Right lobe of liver (tissue), 4 donors: ENCODE measurements at regions not wholly inside any gene's neighbourhood (a gene's known extent, or its start where the extent isn't known, plus 50 kb on each side); places are given as distances from the start of the nearest gene placed in this dataset.

Source experiments
- POLR2A ChIP-seq: fragments of 450-650 bp; IDR thresholded peaks from one replicate; pipeline ENCODE4 v1.6.1; 2017; ENCODE audit warnings: antibody characterized with exemption, mild to moderate bottlenecking
- TF ChIP-seq, protein P1 (sequence below), 4 donors: fragments of 200-600 bp in 3 of 4; fragments of 450-650 bp in 1 of 4; IDR thresholded peaks; one replicate each; pipeline versions ENCODE4 v1.5.1 to v1.8.0; 2016 to 2022; ENCODE audit warnings: antibody characterized with exemption in 4 of 4, mild to moderate bottlenecking in 2 of 4
- donor health status: DM: no; HTN: no; CAD: no.
- donor health status: DM: no; HTN: no; CAD: no.
- donor health status: DM: no; HTN: yes; CAD: no.

DNA sequence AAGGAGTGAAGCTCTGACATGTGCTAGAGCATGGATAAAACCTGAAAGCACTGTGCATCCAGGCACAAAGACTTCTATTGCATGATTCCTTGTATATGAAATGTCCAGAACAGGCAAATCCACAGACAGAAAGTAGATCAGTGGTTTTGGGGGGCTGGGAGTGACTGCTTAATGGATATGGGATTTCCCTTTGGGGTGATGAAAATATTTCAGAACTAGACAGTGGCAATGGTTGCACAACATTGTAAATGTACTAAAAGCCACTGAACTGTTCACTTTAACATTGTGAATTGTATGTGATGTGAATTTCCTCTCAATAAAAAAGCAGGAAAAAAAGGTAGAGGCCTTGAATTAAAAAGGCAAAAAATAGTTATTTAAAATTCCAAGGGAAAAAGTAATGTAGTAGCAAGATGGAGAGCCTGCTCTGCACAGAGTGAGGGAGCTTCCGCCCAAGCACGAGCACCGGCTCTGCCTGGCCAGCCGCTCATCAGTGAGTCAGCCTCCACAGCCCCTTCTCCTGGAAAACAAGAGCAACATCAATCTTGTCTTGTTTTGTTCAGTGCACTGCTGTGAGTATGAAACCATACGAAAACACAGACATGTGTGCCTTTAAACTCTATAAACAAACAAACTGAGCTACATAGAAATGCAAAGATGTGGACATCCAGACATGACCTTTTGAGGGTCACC lies 74.6 kb upstream of the THBS2 start:
- TF ChIP-seq, protein P1, sequence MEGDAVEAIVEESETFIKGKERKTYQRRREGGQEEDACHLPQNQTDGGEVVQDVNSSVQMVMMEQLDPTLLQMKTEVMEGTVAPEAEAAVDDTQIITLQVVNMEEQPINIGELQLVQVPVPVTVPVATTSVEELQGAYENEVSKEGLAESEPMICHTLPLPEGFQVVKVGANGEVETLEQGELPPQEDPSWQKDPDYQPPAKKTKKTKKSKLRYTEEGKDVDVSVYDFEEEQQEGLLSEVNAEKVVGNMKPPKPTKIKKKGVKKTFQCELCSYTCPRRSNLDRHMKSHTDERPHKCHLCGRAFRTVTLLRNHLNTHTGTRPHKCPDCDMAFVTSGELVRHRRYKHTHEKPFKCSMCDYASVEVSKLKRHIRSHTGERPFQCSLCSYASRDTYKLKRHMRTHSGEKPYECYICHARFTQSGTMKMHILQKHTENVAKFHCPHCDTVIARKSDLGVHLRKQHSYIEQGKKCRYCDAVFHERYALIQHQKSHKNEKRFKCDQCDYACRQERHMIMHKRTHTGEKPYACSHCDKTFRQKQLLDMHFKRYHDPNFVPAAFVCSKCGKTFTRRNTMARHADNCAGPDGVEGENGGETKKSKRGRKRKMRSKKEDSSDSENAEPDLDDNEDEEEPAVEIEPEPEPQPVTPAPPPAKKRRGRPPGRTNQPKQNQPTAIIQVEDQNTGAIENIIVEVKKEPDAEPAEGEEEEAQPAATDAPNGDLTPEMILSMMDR (IDR thresholded peaks at IDR 0.05): no peak
- TF ChIP-seq POLR2A: no peak
